SU-DHL-6 (cell line): ENCODE measurements at regions not wholly inside any gene's neighbourhood (a gene's known extent, or its start where the extent isn't known, plus 50 kb on each side); places are given as distances from the start of the nearest gene placed in this dataset.

ENCODE experiments used
- H2AFZ ChIP-seq: fragments of 200-600 bp; sonication (generic); 2 replicates; pipeline ENCODE4 v1.6.1; 2014; ENCODE audit warnings: low read depth, mild to moderate bottlenecking, moderate library complexity, mixed read lengths, antibody characterized with exemption, low read length; ENCODE audit not compliant: severe bottlenecking
- H3F3A ChIP-seq: fragments of 200-600 bp; shearing (Covaris generic); 2 replicates; pipeline ENCODE4 v1.6.0; 2016; ENCODE audit warnings: antibody characterized with exemption, mild to moderate bottlenecking; ENCODE audit not compliant: insufficient read depth
- H3K27ac ChIP-seq: fragments of 200-600 bp; sonication (generic); 2 replicates; pipeline ENCODE4 v1.5.1; 2016; ENCODE audit warnings: low read depth, mild to moderate bottlenecking, low read length, moderate library complexity, mixed read lengths
- H3K27me3 ChIP-seq: fragments of 200-600 bp; sonication (generic), shearing (Covaris generic); 2 replicates; pipeline ENCODE4 v1.6.0; 2014; ENCODE audit warnings: mild to moderate bottlenecking, low read length
- H3K36me3 ChIP-seq: fragments of 200-600 bp; sonication (generic); 2 replicates; pipeline ENCODE4 v1.6.1; 2014; ENCODE audit warnings: mild to moderate bottlenecking, low read length, mixed read lengths
- H3K4me2 ChIP-seq: fragments of 300-600, 200-600 bp; shearing (Covaris generic), sonication (generic); 2 replicates; pipeline ENCODE4 v1.6.0; 2014; ENCODE audit warnings: low read length, low read depth, mild to moderate bottlenecking; ENCODE audit not compliant: poor library complexity, severe bottlenecking
- H3K4me3 ChIP-seq: fragments of 200-600 bp; sonication (generic); 2 replicates; pipeline ENCODE4 v1.5.1; 2014; ENCODE audit warnings: antibody characterized with exemption, low read length, mild to moderate bottlenecking, mixed read lengths; ENCODE audit not compliant: insufficient read depth, poor library complexity, severe bottlenecking
- H3K79me2 ChIP-seq: fragments of 200-600 bp; sonication (generic); 2 replicates; pipeline ENCODE4 v1.6.1; 2014; ENCODE audit warnings: mild to moderate bottlenecking, low read length, moderate library complexity; ENCODE audit not compliant: insufficient read depth
- H3K9ac ChIP-seq: fragments of 200-600 bp; sonication (generic); 2 replicates; pipeline ENCODE4 v1.7.0; 2014; ENCODE audit warnings: mild to moderate bottlenecking, low read length
- H3K9me2 ChIP-seq: fragments of 200-600 bp; sonication (generic); replicated peaks from 2 replicates; pipeline ENCODE4 v1.6.1; 2014; ENCODE audit warnings: low read length; ENCODE audit not compliant: insufficient read depth
- H3K9me3 ChIP-seq: fragments of 200-600 bp; sonication (generic); 2 replicates; pipeline ENCODE4 v1.6.1; 2014; ENCODE audit warnings: low read length, mixed read lengths; ENCODE audit not compliant: insufficient read depth
- H4K20me1 ChIP-seq: fragments of 200-600 bp; sonication (generic); 2 replicates; pipeline ENCODE4 v1.6.1; 2014; ENCODE audit warnings: low read depth, mild to moderate bottlenecking, antibody characterized with exemption, low read length, moderate library complexity, mixed read lengths
- CTCF ChIP-seq: fragments of 200-600 bp; sonication (generic); IDR thresholded peaks from one replicate; pipeline ENCODE4 v1.5.1; 2017; ENCODE audit warnings: antibody characterized with exemption, mild to moderate bottlenecking, low read length, moderate library complexity; ENCODE audit not compliant: insufficient read depth, poor library complexity, severe bottlenecking
- EZH2phosphoT487 ChIP-seq: fragments of 200-600 bp; sonication (generic), shearing (Covaris generic); conservative IDR thresholded peaks from 2 replicates; pipeline ENCODE4 v1.6.1; 2018; ENCODE audit warnings: mild to moderate bottlenecking, antibody characterized with exemption, low read length, moderate library complexity, mixed read lengths

- H3K4me3 ChIP-seq: no peak overlapping the region
- no peak overlapping the region for H3K4me2 ChIP-seq
These were observed 91.4 kb downstream of the ZNF621 start for GRCh38 chr3:40615918-40616819.

GRCh38 chr3:40617084-40617483 lies 92.3 kb downstream of the ZNF621 start:
- no peak overlapping the region for H2AFZ ChIP-seq
- no peaks in the 10 kb centered on the region for H3K9me3 ChIP-seq
- H3K79me2 ChIP-seq: no peaks in the 10 kb centered on the region
- no peaks in the 10 kb centered on the region for H4K20me1 ChIP-seq
- no peak overlapping the region for H3K4me3 ChIP-seq
- H3F3A ChIP-seq: no peaks in the 10 kb centered on the region
- H3K27me3 ChIP-seq: no peaks in the 10 kb centered on the region
- H3K4me2 ChIP-seq: no peak overlapping the region
- H3K36me3 ChIP-seq: no peaks in the 10 kb centered on the region
- TF ChIP-seq EZH2phosphoT487 (no peak), CTCF (no peak)
- H3K27ac ChIP-seq: no peak overlapping the region
- no peaks in the 10 kb centered on the region for H3K9me2 ChIP-seq
- H3K9ac ChIP-seq: no peak overlapping the region

More at GRCh38 chr3:40615918-40616819, 91.4 kb downstream of the ZNF621 start:
- TF ChIP-seq CTCF: no peak
- TF ChIP-seq EZH2phosphoT487: no peak
- no peak overlapping the region for H3K9ac ChIP-seq
- H3K79me2 ChIP-seq: no peaks in the 10 kb centered on the region
- no peaks in the 10 kb centered on the region for H3K27me3 ChIP-seq
- no peaks in the 10 kb centered on the region for H3K9me2 ChIP-seq
- no peaks in the 10 kb centered on the region for H3K9me3 ChIP-seq
- H3F3A ChIP-seq: no peaks in the 10 kb centered on the region
- no peak overlapping the region for H2AFZ ChIP-seq
- H4K20me1 ChIP-seq: no peaks in the 10 kb centered on the region
- no peaks in the 10 kb centered on the region for H3K36me3 ChIP-seq
- H3K27ac ChIP-seq: no peak overlapping the region

- no peaks in the 10 kb centered on the region for H3K36me3 ChIP-seq
- H2AFZ ChIP-seq: no peak overlapping the region
- TF ChIP-seq CTCF: no peak
- TF ChIP-seq EZH2phosphoT487: no peak
- H3K9me2 ChIP-seq: no peaks in the 10 kb centered on the region
- H3K9me3 ChIP-seq: no peaks in the 10 kb centered on the region
- H3K27me3 ChIP-seq: no peaks in the 10 kb centered on the region
- H3K4me2 ChIP-seq: no peak overlapping the region
- no peak overlapping the region for H3K4me3 ChIP-seq
- H3K27ac ChIP-seq: no peak overlapping the region
- no peaks in the 10 kb centered on the region for H4K20me1 ChIP-seq
- H3K9ac ChIP-seq: no peak overlapping the region
- no peaks in the 10 kb centered on the region for H3K79me2 ChIP-seq
- no peaks in the 10 kb centered on the region for H3F3A ChIP-seq
These were observed 93.4 kb downstream of the ZNF621 start for GRCh38 chr3:40618158-40618557.
